ENCODE measurements at regions not wholly inside any gene's neighbourhood (a gene's known extent, or its start where the extent isn't known, plus 50 kb on each side); places are given as distances from the start of the nearest gene placed in this dataset.

DNA sequence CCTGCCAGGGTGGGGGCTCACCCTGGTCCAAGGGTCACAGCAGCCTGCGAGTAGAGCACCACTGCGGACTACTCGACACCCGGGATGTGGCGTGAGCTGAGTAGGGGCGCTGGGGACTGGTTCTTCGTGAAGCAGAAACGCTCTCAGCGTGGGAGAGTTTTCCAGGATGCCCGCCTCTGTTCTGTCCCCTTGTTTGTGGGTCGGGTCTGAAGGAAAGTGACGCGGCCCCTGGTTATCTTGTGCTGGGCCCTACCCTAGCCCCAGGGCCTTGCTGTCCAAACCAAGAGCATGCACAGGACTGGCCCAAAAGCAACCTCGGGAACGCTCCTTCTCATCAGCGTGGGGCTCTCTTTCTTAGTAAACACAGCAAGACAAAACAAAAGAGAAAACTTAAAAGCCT, 303.3 kb downstream of the IRF8 start:
- FAIRE-seq, result no peak
- Histone ChIP-seq H3K4me2 (no peak overlapping the region), H3K4me1 (no peaks in the 10 kb centered on the region), H3K9me3 (no peaks in the 10 kb centered on the region), H3K27ac (no peak overlapping the region), H3K4me3 (no peak overlapping the region)
- ChIA-PET POLR2A (no interaction called here), CTCF (interaction anchor here (1.1 to 1.2 kb wide), 3 partner anchors 10 to 319 kb away, joined by 3 read pairs; no protein-coding TSS in a partner anchor)
- ATAC-seq, result no peak
- WGBS (ENCODE audit: missing lambda C conversion rate), result 47% methylated on average over 15 of the region's 16 CpGs
- no peak for DNase-seq (ENCODE audit: low read depth in 1 of 2, low spot score in 1 of 2)
- TF ChIP-seq, protein P1, sequence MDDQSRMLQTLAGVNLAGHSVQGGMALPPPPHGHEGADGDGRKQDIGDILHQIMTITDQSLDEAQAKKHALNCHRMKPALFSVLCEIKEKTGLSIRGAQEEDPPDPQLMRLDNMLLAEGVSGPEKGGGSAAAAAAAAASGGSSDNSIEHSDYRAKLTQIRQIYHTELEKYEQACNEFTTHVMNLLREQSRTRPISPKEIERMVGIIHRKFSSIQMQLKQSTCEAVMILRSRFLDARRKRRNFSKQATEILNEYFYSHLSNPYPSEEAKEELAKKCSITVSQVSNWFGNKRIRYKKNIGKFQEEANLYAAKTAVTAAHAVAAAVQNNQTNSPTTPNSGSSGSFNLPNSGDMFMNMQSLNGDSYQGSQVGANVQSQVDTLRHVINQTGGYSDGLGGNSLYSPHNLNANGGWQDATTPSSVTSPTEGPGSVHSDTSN (IDR thresholded peaks at IDR 0.05), result no peak
- TF ChIP-seq TFCP2L1 (CRISPR knock-in tag; IDR thresholded peaks at IDR 0.05) (no peak), ZNF302 (CRISPR knock-in tag; IDR thresholded peaks at IDR 0.05) (no peak), RNF2 (IDR thresholded peaks at IDR 0.05; ENCODE audit: borderline replicate concordance, low read depth) (no peak), HOXB5 (CRISPR knock-in tag; IDR thresholded peaks at IDR 0.05) (no peak), POLR2AphosphoS2 (conservative IDR thresholded peaks at IDR 0.05; ENCODE audit: low read length) (no peak)
- TF ChIP-seq, protein P2, sequence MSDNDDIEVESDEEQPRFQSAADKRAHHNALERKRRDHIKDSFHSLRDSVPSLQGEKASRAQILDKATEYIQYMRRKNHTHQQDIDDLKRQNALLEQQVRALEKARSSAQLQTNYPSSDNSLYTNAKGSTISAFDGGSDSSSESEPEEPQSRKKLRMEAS (IDR thresholded peaks at IDR 0.05), result no peak

DNA sequence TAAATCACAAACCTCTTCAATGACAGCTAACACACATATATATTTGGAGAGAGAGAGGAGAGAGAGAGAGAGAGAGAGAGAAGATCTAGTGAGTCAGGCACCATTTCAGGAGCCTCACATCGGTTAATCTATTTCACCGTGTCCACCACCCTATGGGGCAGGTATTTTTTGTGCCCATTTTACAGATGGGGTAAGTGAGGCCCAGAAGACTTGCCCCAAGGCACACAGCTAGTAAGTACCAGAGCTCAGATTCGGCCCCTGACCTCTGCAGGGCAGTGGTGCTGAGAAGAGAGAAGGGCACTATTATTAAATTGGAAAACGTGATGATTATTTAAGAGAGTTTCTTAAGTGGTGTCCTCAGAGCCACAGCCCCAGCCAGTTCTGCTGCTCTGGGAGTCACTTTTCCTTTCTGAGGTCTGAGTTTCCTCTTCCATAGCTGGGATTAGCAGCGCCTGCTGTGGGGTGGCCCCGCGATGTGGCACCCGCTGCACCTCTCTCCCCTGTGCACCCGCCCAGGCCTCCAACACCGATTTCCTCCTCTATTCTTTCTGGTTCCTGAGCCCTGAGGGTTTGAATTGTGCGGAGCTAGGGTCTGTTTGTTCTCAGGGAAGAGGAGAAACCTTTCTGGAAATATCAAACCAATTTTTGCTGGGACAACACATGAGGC, 303.9 kb downstream of the IRF8 start:
- CTCF ChIA-PET, result interaction anchor here (1.1 kb wide), 1 partner anchor 315 kb away, joined by 3 read pairs; no protein-coding TSS in a partner anchor

DNA sequence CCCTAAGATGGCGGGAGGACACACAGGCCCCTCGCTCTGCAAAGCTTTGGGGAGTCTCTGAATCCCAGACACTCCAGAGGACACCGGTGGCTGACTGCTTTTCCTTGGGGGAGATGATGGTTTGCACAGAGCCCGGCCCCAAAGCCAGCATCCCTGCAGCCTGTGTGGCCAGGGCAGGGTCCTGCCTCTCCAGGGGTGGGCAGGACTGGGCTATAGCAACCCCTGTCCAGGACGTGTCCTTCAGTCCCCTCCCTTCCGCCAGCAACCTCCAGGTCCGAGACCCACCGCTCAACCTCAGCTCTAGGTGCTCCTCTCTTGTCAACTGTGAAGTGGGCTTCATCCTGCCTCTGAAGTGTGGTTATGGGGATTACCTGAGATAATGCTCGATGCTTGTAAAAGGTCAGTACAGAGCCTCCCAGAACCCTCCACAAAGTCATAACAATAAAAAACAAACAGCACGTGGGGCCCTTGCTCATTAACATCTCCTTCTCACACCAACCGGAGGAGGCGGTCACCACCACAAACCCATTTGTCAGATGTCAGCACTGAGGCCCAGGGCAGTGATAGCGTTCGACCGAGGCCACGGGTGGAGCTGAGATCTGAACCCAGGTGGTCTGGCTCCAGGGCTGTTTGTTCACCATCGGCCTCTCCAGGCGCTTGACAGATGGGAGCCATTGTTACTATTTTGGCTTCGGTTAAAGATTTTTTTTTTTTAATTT, 304.8 kb downstream of the IRF8 start:
- ATAC-seq (no peak), DNase-seq (ENCODE audit: low read depth in 1 of 2, low spot score in 1 of 2) (no peak), FAIRE-seq (no peak)
- 55% methylated on average over 19 of the region's 19 CpGs for WGBS (ENCODE audit: missing lambda C conversion rate)
- no peak overlapping the region for H3K4me3 ChIP-seq
- no peak overlapping the region for H3K27ac ChIP-seq
- ChIA-PET POLR2A (no interaction called here), CTCF (interaction anchor here (1.1 kb wide), 1 partner anchor 314 kb away, joined by 3 read pairs; no protein-coding TSS in a partner anchor)
- H3K4me2 ChIP-seq, result no peak overlapping the region
- no peaks in the 10 kb centered on the region for H3K9me3 ChIP-seq
- TF ChIP-seq, protein P3, sequence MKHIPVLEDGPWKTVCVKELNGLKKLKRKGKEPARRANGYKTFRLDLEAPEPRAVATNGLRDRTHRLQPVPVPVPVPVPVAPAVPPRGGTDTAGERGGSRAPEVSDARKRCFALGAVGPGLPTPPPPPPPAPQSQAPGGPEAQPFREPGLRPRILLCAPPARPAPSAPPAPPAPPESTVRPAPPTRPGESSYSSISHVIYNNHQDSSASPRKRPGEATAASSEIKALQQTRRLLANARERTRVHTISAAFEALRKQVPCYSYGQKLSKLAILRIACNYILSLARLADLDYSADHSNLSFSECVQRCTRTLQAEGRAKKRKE (CRISPR knock-in tag; IDR thresholded peaks at IDR 0.05; ENCODE audit: low read depth), result no peak
- TF ChIP-seq, protein P4, sequence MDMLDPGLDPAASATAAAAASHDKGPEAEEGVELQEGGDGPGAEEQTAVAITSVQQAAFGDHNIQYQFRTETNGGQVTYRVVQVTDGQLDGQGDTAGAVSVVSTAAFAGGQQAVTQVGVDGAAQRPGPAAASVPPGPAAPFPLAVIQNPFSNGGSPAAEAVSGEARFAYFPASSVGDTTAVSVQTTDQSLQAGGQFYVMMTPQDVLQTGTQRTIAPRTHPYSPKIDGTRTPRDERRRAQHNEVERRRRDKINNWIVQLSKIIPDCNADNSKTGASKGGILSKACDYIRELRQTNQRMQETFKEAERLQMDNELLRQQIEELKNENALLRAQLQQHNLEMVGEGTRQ (IDR thresholded peaks at IDR 0.05), result no peak
- TF ChIP-seq SREBF2 (IDR thresholded peaks at IDR 0.05), result no peak
- no peaks in the 10 kb centered on the region for H3K4me1 ChIP-seq

More for the DNA sequence above, 303.9 kb downstream of the IRF8 start:
- 57% methylated on average over 11 of the region's 11 CpGs for WGBS (ENCODE audit: missing lambda C conversion rate)
- no peaks in the 10 kb centered on the region for H3K9me3 ChIP-seq
- FAIRE-seq (no peak), ATAC-seq (no peak), DNase-seq (ENCODE audit: low read depth in 1 of 2, low spot score in 1 of 2) (no peak)
- no peak overlapping the region for H3K27ac ChIP-seq
- TF ChIP-seq ESRRA (IDR thresholded peaks at IDR 0.05; ENCODE audit: borderline replicate concordance, low read length) (no peak), HEYL (CRISPR knock-in tag; IDR thresholded peaks at IDR 0.05) (no peak), ZNF302 (CRISPR knock-in tag; IDR thresholded peaks at IDR 0.05) (no peak), HDAC2 (IDR thresholded peaks at IDR 0.05) (no peak), HOXB13 (CRISPR knock-in tag; IDR thresholded peaks at IDR 0.05; ENCODE audit: low read depth) (no peak), KDM1A (IDR thresholded peaks at IDR 0.05; ENCODE audit: low read depth) (no peak), EP300 (IDR thresholded peaks at IDR 0.05) (no peak), MAFK (IDR thresholded peaks at IDR 0.05; ENCODE audit: partially characterized antibody) (no peak), TFCP2L1 (CRISPR knock-in tag; IDR thresholded peaks at IDR 0.05) (no peak), NPAS2 (CRISPR knock-in tag; IDR thresholded peaks at IDR 0.05; ENCODE audit: borderline replicate concordance) (no peak), FOSL2 (IDR thresholded peaks at IDR 0.05) (no peak), FOSL2 (CRISPR knock-in tag; IDR thresholded peaks at IDR 0.05) (no peak), POLR2AphosphoS2 (conservative IDR thresholded peaks at IDR 0.05; ENCODE audit: low read length) (no peak), FOXS1 (CRISPR knock-in tag; IDR thresholded peaks at IDR 0.05) (no peak)
- TF ChIP-seq, protein P1 (IDR thresholded peaks at IDR 0.05), result no peak
- TF ChIP-seq, protein P5, sequence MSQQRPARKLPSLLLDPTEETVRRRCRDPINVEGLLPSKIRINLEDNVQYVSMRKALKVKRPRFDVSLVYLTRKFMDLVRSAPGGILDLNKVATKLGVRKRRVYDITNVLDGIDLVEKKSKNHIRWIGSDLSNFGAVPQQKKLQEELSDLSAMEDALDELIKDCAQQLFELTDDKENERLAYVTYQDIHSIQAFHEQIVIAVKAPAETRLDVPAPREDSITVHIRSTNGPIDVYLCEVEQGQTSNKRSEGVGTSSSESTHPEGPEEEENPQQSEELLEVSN (IDR thresholded peaks at IDR 0.05; ENCODE audit: borderline replicate concordance, low read depth), result no peak
- TF ChIP-seq, protein P6, sequence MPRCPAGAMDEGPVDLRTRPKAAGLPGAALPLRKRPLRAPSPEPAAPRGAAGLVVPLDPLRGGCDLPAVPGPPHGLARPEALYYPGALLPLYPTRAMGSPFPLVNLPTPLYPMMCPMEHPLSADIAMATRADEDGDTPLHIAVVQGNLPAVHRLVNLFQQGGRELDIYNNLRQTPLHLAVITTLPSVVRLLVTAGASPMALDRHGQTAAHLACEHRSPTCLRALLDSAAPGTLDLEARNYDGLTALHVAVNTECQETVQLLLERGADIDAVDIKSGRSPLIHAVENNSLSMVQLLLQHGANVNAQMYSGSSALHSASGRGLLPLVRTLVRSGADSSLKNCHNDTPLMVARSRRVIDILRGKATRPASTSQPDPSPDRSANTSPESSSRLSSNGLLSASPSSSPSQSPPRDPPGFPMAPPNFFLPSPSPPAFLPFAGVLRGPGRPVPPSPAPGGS (IDR thresholded peaks at IDR 0.05), result no peak
- H3K4me2 ChIP-seq, result no peak overlapping the region
- no peak overlapping the region for H3K4me3 ChIP-seq
- no peaks in the 10 kb centered on the region for H3K4me1 ChIP-seq
- POLR2A ChIA-PET, result no interaction called here

Data from A549 (cell line).